H1 (cell line): ENCODE measurements at regions not wholly inside any gene's neighbourhood (a gene's known extent, or its start where the extent isn't known, plus 50 kb on each side); places are given as distances from the start of the nearest gene placed in this dataset.

Experiments used
- CTCF ChIA-PET: fragments of 300-600 bp; sonication (Branson Sonifier 250); formaldehyde crosslinking; loops from one replicate; lab custom pipeline; 2021; ENCODE audit not compliant: partially characterized antibody; lab: Charles Lee
- POLR2A ChIA-PET: fragments of 300-600 bp; sonication (Branson Sonifier 250); formaldehyde crosslinking; loops from one replicate; lab custom pipeline; 2021; ENCODE audit warnings: inconsistent platforms; ENCODE audit not compliant: partially characterized antibody; lab: Charles Lee
- DNase-seq, 2 experiments: peaks; one replicate each; pipeline versions ENCODE4 v3.0.0 to v3.0.0-alpha.2; 2010 to 2022; ENCODE audit warnings: low spot score in 2 of 2, low read depth in 1 of 2, mixed read lengths in 1 of 2
- FAIRE-seq: peaks from 2 replicates; lab custom pipeline; 2011; peaks lifted over from hg19 to GRCh38; lab: Jason Lieb, UNC
- H2AFZ ChIP-seq: 2 replicates; pipeline ENCODE4 v1.8.1; 2012; ENCODE audit warnings: low read length, inconsistent platforms
- H2AK5ac ChIP-seq: 2 replicates; pipeline ENCODE4 v1.6.1; 2013; ENCODE audit warnings: low read depth, low read length
- H2BK120ac ChIP-seq: replicated peaks from 2 replicates; pipeline ENCODE3; 2013; ENCODE audit warnings: low read depth, low read length, inconsistent platforms
- H2BK12ac ChIP-seq: 2 replicates; pipeline ENCODE4 v1.6.1; 2013; ENCODE audit warnings: low read depth, low read length
- H2BK15ac ChIP-seq: 2 replicates; pipeline ENCODE4 v1.6.1; 2013; ENCODE audit warnings: low read length
- H2BK20ac ChIP-seq: 2 replicates; pipeline ENCODE4 v1.6.1; 2013; ENCODE audit warnings: low read length
- H2BK5ac ChIP-seq: 2 replicates; pipeline ENCODE4 v1.6.1; 2013; ENCODE audit warnings: low read depth, low read length
- H3K14ac ChIP-seq: 2 replicates; pipeline ENCODE4 v1.6.1; 2013; ENCODE audit warnings: inconsistent platforms; ENCODE audit not compliant: insufficient read length
- H3K18ac ChIP-seq: 2 replicates; pipeline ENCODE4 v1.6.1; 2013; ENCODE audit warnings: low read length; ENCODE audit errors: extremely low read depth
- H3K23ac ChIP-seq: 2 replicates; pipeline ENCODE4 v1.6.1; 2013; ENCODE audit warnings: inconsistent platforms; ENCODE audit not compliant: insufficient read length
- H3K23me2 ChIP-seq: 2 replicates; pipeline ENCODE4 v1.6.1; 2013; ENCODE audit warnings: low read depth, low read length
- H3K27ac ChIP-seq: 2 replicates; pipeline ENCODE4 v1.6.1; 2011; ENCODE audit warnings: low read depth, low read length, inconsistent platforms
- H3K27me3 ChIP-seq, 4 experiments: replicated peaks in 1 of 4; 1 replicate in 1 of 4; 2 replicates in 3 of 4; pipeline versions ENCODE4 v1.6.1 to v1.8.1; 2011 to 2013; ENCODE audit warnings: low read length in 3 of 4, mild to moderate bottlenecking in 3 of 4, inconsistent platforms in 2 of 4, mixed read lengths in 2 of 4, moderate library complexity in 1 of 4; ENCODE audit not compliant: control insufficient read depth in 3 of 4, insufficient read depth in 3 of 4; ENCODE audit errors: extremely low read depth in 1 of 4
- H3K36me3 ChIP-seq, 4 experiments: 2 replicates each; pipeline versions ENCODE4 v1.6.1 to v1.8.1; 2011 to 2013; ENCODE audit warnings: mild to moderate bottlenecking in 4 of 4, low read length in 3 of 4, moderate library complexity in 2 of 4, control low read depth in 1 of 4, inconsistent platforms in 1 of 4; ENCODE audit not compliant: insufficient read depth in 4 of 4, control insufficient read depth in 2 of 4
- H3K4ac ChIP-seq: replicated peaks from 2 replicates; pipeline ENCODE3; 2013; ENCODE audit warnings: low read length, low read depth, mixed read lengths, inconsistent platforms; ENCODE audit not compliant: insufficient read length
- H3K4me1 ChIP-seq, 4 experiments: replicated peaks in 1 of 4; 1 replicate in 1 of 4; 2 replicates in 3 of 4; pipeline versions ENCODE4 v1.6.1 to v1.8.1; 2011 to 2013; ENCODE audit warnings: low read length in 3 of 4, inconsistent platforms in 2 of 4, mixed read lengths in 1 of 4; ENCODE audit not compliant: insufficient read depth in 4 of 4, control insufficient read depth in 3 of 4
- H3K4me2 ChIP-seq, 2 experiments: 2 replicates each; pipeline versions ENCODE4 v1.6.1 to v1.8.1; 2011 to 2013; ENCODE audit warnings: low read depth in 2 of 2, low read length in 2 of 2, control low read depth in 1 of 2, inconsistent platforms in 1 of 2, mild to moderate bottlenecking in 1 of 2; ENCODE audit not compliant: insufficient read depth in 1 of 2
- H3K4me3 ChIP-seq, 4 experiments: fragments of 200-600, 300-600 bp in 1 of 4; sonication (generic), shearing (Covaris generic), sonication (Bioruptor Twin) in 1 of 4; 2 replicates each; pipeline versions ENCODE4 v1.5.1 to v1.8.1; 2011 to 2016; ENCODE audit warnings: low read length in 4 of 4, low read depth in 3 of 4, control low read depth in 2 of 4, inconsistent platforms in 2 of 4, mild to moderate bottlenecking in 2 of 4, mixed read lengths in 1 of 4, moderate library complexity in 1 of 4; ENCODE audit not compliant: insufficient read depth in 2 of 4; ENCODE audit errors: extremely low read depth in 1 of 4
- H3K56ac ChIP-seq: replicated peaks from 2 replicates; pipeline ENCODE3; 2013; ENCODE audit warnings: low read depth, mild to moderate bottlenecking, mixed read lengths, low read length, inconsistent platforms; ENCODE audit not compliant: insufficient read length
- H3K79me1 ChIP-seq: 2 replicates; pipeline ENCODE4 v1.6.1; 2013; ENCODE audit warnings: low read depth, low read length, control low read depth
- H3K79me2 ChIP-seq, 2 experiments: 2 replicates each; pipeline versions ENCODE4 v1.6.1 to v1.8.1; 2012 to 2013; ENCODE audit warnings: low read length in 2 of 2, mild to moderate bottlenecking in 2 of 2, inconsistent platforms in 1 of 2; ENCODE audit not compliant: insufficient read depth in 2 of 2, control insufficient read depth in 1 of 2
- H3K9ac ChIP-seq, 4 experiments: replicated peaks in 1 of 4; 1 replicate in 1 of 4; 2 replicates in 3 of 4; pipeline versions ENCODE4 v1.6.1 to v1.8.1; 2011 to 2013; ENCODE audit warnings: low read depth in 3 of 4, low read length in 3 of 4, control low read depth in 2 of 4, mild to moderate bottlenecking in 2 of 4, moderate library complexity in 2 of 4, inconsistent platforms in 1 of 4; ENCODE audit errors: extremely low read depth in 1 of 4
- H3K9me3 ChIP-seq, 2 experiments: 2 replicates each; pipeline versions ENCODE4 v1.6.1 to v1.8.1; 2012 to 2013; ENCODE audit warnings: mild to moderate bottlenecking in 2 of 2, moderate library complexity in 2 of 2, control low read depth in 1 of 2, inconsistent platforms in 1 of 2, low read depth in 1 of 2, low read length in 1 of 2, mixed read lengths in 1 of 2; ENCODE audit not compliant: insufficient read depth in 2 of 2
- H4K20me1 ChIP-seq, 2 experiments: replicated peaks in 1 of 2; 2 replicates each; pipeline versions ENCODE3 to v1.8.1; 2011 to 2013; ENCODE audit warnings: inconsistent platforms in 2 of 2, low read length in 2 of 2, mild to moderate bottlenecking in 1 of 2; ENCODE audit not compliant: insufficient read depth in 2 of 2, control insufficient read depth in 1 of 2
- H4K5ac ChIP-seq: 2 replicates; pipeline ENCODE4 v1.6.1; 2013; ENCODE audit warnings: low read length, low read depth, mixed read lengths, inconsistent platforms; ENCODE audit not compliant: insufficient read length
- H4K8ac ChIP-seq: 2 replicates; pipeline ENCODE4 v1.8.0; 2013; ENCODE audit warnings: mild to moderate bottlenecking, moderate library complexity, low read length, inconsistent platforms; ENCODE audit not compliant: insufficient read depth; ENCODE audit errors: extremely low read depth
- H4K91ac ChIP-seq: replicated peaks from 2 replicates; pipeline ENCODE3; 2013; ENCODE audit warnings: low read length, mixed read lengths, inconsistent platforms; ENCODE audit not compliant: insufficient read length
- KDM5A ChIP-seq: fragments of 200-600 bp; IDR thresholded peaks from 2 replicates; pipeline ENCODE4 v1.7.1; 2012; ENCODE audit warnings: mild to moderate bottlenecking, low read length, inconsistent platforms, mixed read lengths
- WGBS, 2 experiments: shearing (Covaris generic) in 1 of 2; methylation state at CpG; one replicate each; pipeline versions ENCODE4 v1.1.6 to v1.1.7; 2013 to 2015; ENCODE audit warnings: low lambda C conversion rate in 2 of 2, mixed read lengths in 2 of 2, inconsistent platforms in 1 of 2, low coverage in 1 of 2, missing lambda C conversion rate in 1 of 2; ENCODE audit not compliant: insufficient replicate concordance in 2 of 2, insufficient coverage in 1 of 2, insufficient read length in 1 of 2; ENCODE audit errors: extremely low coverage in 1 of 2, missing lambda C conversion rate in 1 of 2; 5-methylcytosine and 5-hydroxymethylcytosine counted together

GRCh38 chr12:78390920-78391319 lies 473.7 kb upstream of the SYT1 start:
- H3K18ac ChIP-seq, result no peak overlapping the region
- WGBS, 2 experiments, result 87% methylated on average over 5 of the region's 5 CpGs; no CpG with 5 or more reads in 1 of the 2 experiments
- no peak overlapping the region for H3K4me2 ChIP-seq
- no peak overlapping the region for H3K4ac ChIP-seq
- no peak overlapping the region for H2AFZ ChIP-seq
- H3K9ac ChIP-seq, result no peak overlapping the region
- no peaks in the 10 kb centered on the region for H3K9me3 ChIP-seq
- no peaks in the 10 kb centered on the region for H3K4me1 ChIP-seq
- DNase-seq, result no peak
- POLR2A ChIA-PET, result no interaction called here
- H3K56ac ChIP-seq, result no peak overlapping the region
- H3K27me3 ChIP-seq, result no peaks in the 10 kb centered on the region
- no peak overlapping the region for H2BK15ac ChIP-seq
- no peak for FAIRE-seq
- no peak overlapping the region for H4K91ac ChIP-seq
- no peak overlapping the region for H3K27ac ChIP-seq
- no peaks in the 10 kb centered on the region for H3K79me2 ChIP-seq
- H2BK20ac ChIP-seq, result no peak overlapping the region
- CTCF ChIA-PET, result no interaction called here
- no peaks in the 10 kb centered on the region for H4K20me1 ChIP-seq
- H3K79me1 ChIP-seq, result no peaks in the 10 kb centered on the region
- H4K5ac ChIP-seq, result no peak overlapping the region
- H2BK12ac ChIP-seq, result no peak overlapping the region
- H2AK5ac ChIP-seq, result no peak overlapping the region
- H3K36me3 ChIP-seq, result no peaks in the 10 kb centered on the region
- H3K23ac ChIP-seq, result no peak overlapping the region
- no peak for TF ChIP-seq KDM5A
- no peak overlapping the region for H4K8ac ChIP-seq
- no peak overlapping the region for H3K14ac ChIP-seq
- H2BK120ac ChIP-seq, result no peak overlapping the region
- H2BK5ac ChIP-seq, result no peak overlapping the region
- no peaks in the 10 kb centered on the region for H3K23me2 ChIP-seq
- no peak overlapping the region for H3K4me3 ChIP-seq
